ENCODE measurements at regions not wholly inside any gene's neighbourhood (a gene's known extent, or its start where the extent isn't known, plus 50 kb on each side); places are given as distances from the start of the nearest gene placed in this dataset.

DNA sequence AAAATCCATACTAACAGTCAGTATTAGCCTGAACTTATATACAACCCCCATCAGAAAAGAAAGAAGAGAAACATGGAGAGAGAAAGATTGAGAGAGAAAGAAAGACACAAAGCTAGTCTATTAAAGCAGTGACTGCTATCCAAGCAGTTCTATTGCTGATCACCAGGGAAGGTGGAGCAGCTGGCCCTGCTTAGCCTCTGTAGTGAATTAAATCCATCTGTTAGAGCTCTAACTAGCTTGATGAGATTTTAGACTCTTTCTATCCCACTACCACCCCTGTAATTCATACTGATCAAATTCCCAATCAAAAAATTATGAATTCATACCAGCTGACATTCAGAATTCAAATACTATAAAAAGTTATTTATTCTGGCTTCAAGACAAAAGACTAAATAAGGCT, 486.0 kb upstream of the LRRN3 start:
- DNase-seq (no peak), ATAC-seq (no peak)
- Histone ChIP-seq H3K27ac (no peak overlapping the region), H3K4me1 (no peaks in the 10 kb centered on the region), H3K4me3 (no peak overlapping the region), H3K36me3 (no peaks in the 10 kb centered on the region), H3K9me3 (no peaks in the 10 kb centered on the region), H3K27me3 (no peaks in the 10 kb centered on the region)
- intact Hi-C loops (cut with DNase I; ENCODE audit: low total_unique reads), result no loop called here
- in situ Hi-C loops (cut with MboI; ENCODE audit: low sequenced_read_pairs in 4 of 4), result no loop called here
- TF ChIP-seq CTCF (IDR thresholded peaks at IDR 0.05 in 4 of 5, conservative IDR thresholded peaks at IDR 0.05 in 1 of 5), result no peak
- no peak for TF ChIP-seq POLR2A (IDR thresholded peaks at IDR 0.05)

- no peak for ATAC-seq
- intact Hi-C loops (cut with DNase I; ENCODE audit: low total_unique reads) (no loop called here), in situ Hi-C loops (cut with MboI; ENCODE audit: low sequenced_read_pairs in 4 of 4) (no loop called here)
- DNase-seq, result no peak
- no peak for TF ChIP-seq POLR2A (IDR thresholded peaks at IDR 0.05)
- TF ChIP-seq CTCF (IDR thresholded peaks at IDR 0.05 in 4 of 5, conservative IDR thresholded peaks at IDR 0.05 in 1 of 5), result no peak
- Histone ChIP-seq H3K4me3 (no peak overlapping the region), H3K9me3 (no peaks in the 10 kb centered on the region), H3K27me3 (no peaks in the 10 kb centered on the region), H3K36me3 (no peaks in the 10 kb centered on the region), H3K4me1 (no peaks in the 10 kb centered on the region), H3K27ac (no peak overlapping the region)
Observed at GRCh38 chr7:110607050-110607857, 483.7 kb upstream of the LRRN3 start.

DNA sequence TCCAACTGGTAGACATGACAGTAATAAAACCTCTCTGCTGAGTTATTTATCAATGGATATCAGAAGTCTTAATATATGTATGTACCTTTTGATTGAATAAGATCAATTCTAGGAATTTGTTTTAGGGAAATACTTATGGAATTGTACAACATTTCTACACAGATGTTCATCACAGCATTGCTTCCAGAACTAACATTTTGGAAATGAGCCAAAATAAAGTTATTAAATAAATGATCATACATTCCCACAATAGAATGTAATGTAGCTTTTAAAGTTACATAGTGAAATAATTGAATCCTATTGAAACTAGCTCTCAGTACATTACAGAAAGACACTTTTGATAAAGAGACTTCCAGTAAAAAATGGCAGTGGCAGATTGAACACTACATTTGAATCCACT, 481.6 kb upstream of the LRRN3 start:
- no peaks in the 10 kb centered on the region for H3K27me3 ChIP-seq
- H3K4me3 ChIP-seq, result no peak overlapping the region
- DNase-seq, result no peak
- intact Hi-C loops (cut with DNase I; ENCODE audit: low total_unique reads) (no loop called here), in situ Hi-C loops (cut with MboI; ENCODE audit: low sequenced_read_pairs in 4 of 4) (no loop called here)
- H3K4me1 ChIP-seq, result no peaks in the 10 kb centered on the region
- TF ChIP-seq CTCF (IDR thresholded peaks at IDR 0.05 in 4 of 5, conservative IDR thresholded peaks at IDR 0.05 in 1 of 5) (no peak), POLR2A (IDR thresholded peaks at IDR 0.05) (no peak)
- no peaks in the 10 kb centered on the region for H3K36me3 ChIP-seq
- no peaks in the 10 kb centered on the region for H3K9me3 ChIP-seq
- ATAC-seq, result no peak
- no peak overlapping the region for H3K27ac ChIP-seq

- Histone ChIP-seq H3K9me3 (no peaks in the 10 kb centered on the region), H3K27ac (no peak overlapping the region), H3K27me3 (no peaks in the 10 kb centered on the region), H3K4me3 (no peak overlapping the region), H3K36me3 (no peaks in the 10 kb centered on the region), H3K4me1 (no peaks in the 10 kb centered on the region)
- intact Hi-C loops (cut with DNase I; ENCODE audit: low total_unique reads), result no loop called here
- no peak for TF ChIP-seq POLR2A (IDR thresholded peaks at IDR 0.05)
- no peak for TF ChIP-seq CTCF (IDR thresholded peaks at IDR 0.05 in 4 of 5, conservative IDR thresholded peaks at IDR 0.05 in 1 of 5)
- ATAC-seq (no peak), DNase-seq (no peak)
- in situ Hi-C loops (cut with MboI; ENCODE audit: low sequenced_read_pairs in 4 of 4), result no loop called here
Observed at GRCh38 chr7:110612680-110613079, 478.2 kb upstream of the LRRN3 start.
